ENCODE measurements at regions not wholly inside any gene's neighbourhood (a gene's known extent, or its start where the extent isn't known, plus 50 kb on each side); places are given as distances from the start of the nearest gene placed in this dataset.
A peak's percentile ranks its signal among the peaks of the same experiment; 100 is the strongest.

DNA sequence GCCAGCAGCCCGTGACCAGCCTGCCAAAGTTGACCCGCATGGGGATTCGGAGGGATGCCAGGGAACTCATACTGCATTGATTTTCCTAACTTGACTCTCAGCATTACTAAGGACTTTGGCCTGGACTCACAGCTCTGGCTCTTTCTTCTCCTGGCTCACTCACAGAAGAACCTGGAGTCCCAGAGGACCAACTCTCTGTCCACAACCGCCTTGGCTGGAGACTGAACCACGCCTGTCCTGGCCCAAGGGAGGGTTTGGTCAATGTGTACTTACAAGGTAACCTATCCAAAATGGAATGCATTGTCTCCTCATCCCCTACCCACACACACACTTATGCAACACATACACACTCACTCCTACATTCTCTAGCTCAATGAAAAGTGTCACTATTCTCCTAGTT, 135.6 kb upstream of the KLHL29 start:
- Histone ChIP-seq H3K4me3 (no peak overlapping the region), H3K27ac (peak overlapping the region; percentile 45), H3K9me3 (no peaks in the 10 kb centered on the region), H3K36me3 (no peaks in the 10 kb centered on the region), H3K4me1 (peaks cover 0 to 28% (median 20%) of the 10 kb centered on the region in 4 donors), H3K27me3 (no peaks in the 10 kb centered on the region)
- intact Hi-C loops (cut with DNase I; ENCODE audit: low total_unique reads), result no loop called here
- TF ChIP-seq, protein P1, sequence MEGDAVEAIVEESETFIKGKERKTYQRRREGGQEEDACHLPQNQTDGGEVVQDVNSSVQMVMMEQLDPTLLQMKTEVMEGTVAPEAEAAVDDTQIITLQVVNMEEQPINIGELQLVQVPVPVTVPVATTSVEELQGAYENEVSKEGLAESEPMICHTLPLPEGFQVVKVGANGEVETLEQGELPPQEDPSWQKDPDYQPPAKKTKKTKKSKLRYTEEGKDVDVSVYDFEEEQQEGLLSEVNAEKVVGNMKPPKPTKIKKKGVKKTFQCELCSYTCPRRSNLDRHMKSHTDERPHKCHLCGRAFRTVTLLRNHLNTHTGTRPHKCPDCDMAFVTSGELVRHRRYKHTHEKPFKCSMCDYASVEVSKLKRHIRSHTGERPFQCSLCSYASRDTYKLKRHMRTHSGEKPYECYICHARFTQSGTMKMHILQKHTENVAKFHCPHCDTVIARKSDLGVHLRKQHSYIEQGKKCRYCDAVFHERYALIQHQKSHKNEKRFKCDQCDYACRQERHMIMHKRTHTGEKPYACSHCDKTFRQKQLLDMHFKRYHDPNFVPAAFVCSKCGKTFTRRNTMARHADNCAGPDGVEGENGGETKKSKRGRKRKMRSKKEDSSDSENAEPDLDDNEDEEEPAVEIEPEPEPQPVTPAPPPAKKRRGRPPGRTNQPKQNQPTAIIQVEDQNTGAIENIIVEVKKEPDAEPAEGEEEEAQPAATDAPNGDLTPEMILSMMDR (IDR thresholded peaks at IDR 0.05), result no peak
- peak; percentile 59 to 74 for DNase-seq

DNA sequence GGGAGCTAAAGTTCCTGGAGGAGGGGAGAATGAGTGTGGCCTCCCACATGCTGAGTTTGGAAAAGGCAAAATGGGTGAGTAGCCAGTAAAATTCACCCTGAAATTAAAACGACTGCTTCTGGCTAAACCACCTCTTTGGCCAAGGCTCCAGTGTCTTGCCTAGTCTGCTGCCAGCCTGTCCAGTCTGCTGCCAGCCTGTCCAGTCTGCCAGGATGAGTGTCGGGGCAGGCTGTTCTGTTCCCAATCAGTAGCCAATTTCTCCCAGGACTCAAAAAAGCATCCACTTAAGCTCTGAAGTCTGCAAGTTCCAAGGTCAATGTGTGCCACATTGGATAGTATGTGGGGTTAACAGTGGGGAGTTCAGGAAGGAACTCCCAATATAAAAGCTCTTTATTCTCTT, 134.6 kb upstream of the KLHL29 start:
- Histone ChIP-seq H3K27me3 (no peaks in the 10 kb centered on the region), H3K4me1 (peaks cover 0 to 28% (median 20%) of the 10 kb centered on the region in 4 donors), H3K9me3 (no peaks in the 10 kb centered on the region), H3K27ac (peak overlapping the region; percentile 45), H3K36me3 (no peaks in the 10 kb centered on the region), H3K4me3 (no peak overlapping the region)
- TF ChIP-seq, protein P1 (IDR thresholded peaks at IDR 0.05), result no peak
- intact Hi-C loops (cut with DNase I; ENCODE audit: low total_unique reads), result no loop called here
- DNase-seq, result no peak

DNA sequence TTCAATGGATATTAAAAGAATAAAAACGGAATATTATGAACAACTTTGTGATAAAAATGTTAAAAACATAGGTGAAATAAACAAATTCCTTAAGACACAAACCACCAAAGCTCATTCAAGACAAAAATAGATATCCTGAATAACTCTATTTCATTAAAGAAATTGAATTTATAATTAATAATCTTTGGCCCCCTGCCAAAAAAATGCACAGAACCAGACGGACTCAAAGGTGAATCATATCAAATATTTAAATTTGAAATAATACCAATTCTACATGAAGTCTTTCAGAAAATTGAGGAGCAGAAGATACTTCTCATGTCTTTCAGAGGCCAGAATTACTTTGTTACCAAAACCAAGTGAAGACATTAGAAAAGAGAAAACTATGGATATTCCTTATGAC, 128.3 kb upstream of the KLHL29 start:
- no peaks in the 10 kb centered on the region for H3K27me3 ChIP-seq
- H3K4me1 ChIP-seq, result no peaks in the 10 kb centered on the region
- TF ChIP-seq, protein P1 (IDR thresholded peaks at IDR 0.05), result no peak
- no peaks in the 10 kb centered on the region for H3K36me3 ChIP-seq
- H3K27ac ChIP-seq, result no peak overlapping the region
- DNase-seq, result no peak
- intact Hi-C loops (cut with DNase I; ENCODE audit: low total_unique reads), result no loop called here
- no peak overlapping the region for H3K4me3 ChIP-seq
- no peaks in the 10 kb centered on the region for H3K9me3 ChIP-seq

GRCh38 chr2:23260621-23261020, 124.4 kb upstream of the KLHL29 start:
- intact Hi-C loops (cut with DNase I; ENCODE audit: low total_unique reads), result no loop called here
- no peaks in the 10 kb centered on the region for H3K9me3 ChIP-seq
- no peak overlapping the region for H3K27ac ChIP-seq
- no peak for DNase-seq
- no peaks in the 10 kb centered on the region for H3K4me1 ChIP-seq
- no peaks in the 10 kb centered on the region for H3K36me3 ChIP-seq
- TF ChIP-seq, protein P1 (IDR thresholded peaks at IDR 0.05), result no peak
- no peak overlapping the region for H3K4me3 ChIP-seq
- no peaks in the 10 kb centered on the region for H3K27me3 ChIP-seq

- TF ChIP-seq, protein P1 (IDR thresholded peaks at IDR 0.05), result no peak
- Histone ChIP-seq H3K36me3 (no peaks in the 10 kb centered on the region), H3K27me3 (no peaks in the 10 kb centered on the region), H3K9me3 (no peaks in the 10 kb centered on the region), H3K27ac (no peak overlapping the region), H3K4me1 (peaks cover 0 to 13% (median 0%) of the 10 kb centered on the region in 4 donors), H3K4me3 (no peak overlapping the region)
- no peak for DNase-seq
- intact Hi-C loops (cut with DNase I; ENCODE audit: low total_unique reads), result no loop called here
Observed at GRCh38 chr2:23268467-23269263, 116.3 kb upstream of the KLHL29 start.
